BE2C (cell line): ENCODE measurements at regions not wholly inside any gene's neighbourhood (a gene's known extent, or its start where the extent isn't known, plus 50 kb on each side); places are given as distances from the start of the nearest gene placed in this dataset.
"Not testable (repeated sequence)": the region's sequence is repeated elsewhere in the genome, so short reads cannot be mapped to it uniquely, and the experiment has no call there.

Experiments
- DNase-seq: peaks from one replicate; pipeline ENCODE4 v3.0.0-alpha.2; 2020
- H3K27me3 ChIP-seq: fragments of 250-450 bp; sonication (Bioruptor Pico); 2 replicates; pipeline ENCODE4 v1.5.1; 2020; ENCODE audit warnings: mild to moderate bottlenecking
- H3K36me3 ChIP-seq: fragments of 250-450 bp; sonication (Bioruptor Pico); 2 replicates; pipeline ENCODE4 v1.5.1; 2020; ENCODE audit warnings: mild to moderate bottlenecking
- H3K4me1 ChIP-seq: fragments of 250-450 bp; sonication (Bioruptor Pico); 2 replicates; pipeline ENCODE4 v1.5.1; 2020
- H3K4me3 ChIP-seq: 2 replicates; pipeline ENCODE4 v1.5.1; 2011; ENCODE audit warnings: low read depth, low read length
- H3K9me3 ChIP-seq: fragments of 250-450 bp; sonication (Bioruptor Pico); 2 replicates; pipeline ENCODE4 v1.5.1; 2020
- TF ChIP-seq, protein P1 (sequence below): IDR thresholded peaks from 2 replicates; pipeline ENCODE4 v1.5.1; 2012; ENCODE audit warnings: mild to moderate bottlenecking, low read depth, low read length

DNA sequence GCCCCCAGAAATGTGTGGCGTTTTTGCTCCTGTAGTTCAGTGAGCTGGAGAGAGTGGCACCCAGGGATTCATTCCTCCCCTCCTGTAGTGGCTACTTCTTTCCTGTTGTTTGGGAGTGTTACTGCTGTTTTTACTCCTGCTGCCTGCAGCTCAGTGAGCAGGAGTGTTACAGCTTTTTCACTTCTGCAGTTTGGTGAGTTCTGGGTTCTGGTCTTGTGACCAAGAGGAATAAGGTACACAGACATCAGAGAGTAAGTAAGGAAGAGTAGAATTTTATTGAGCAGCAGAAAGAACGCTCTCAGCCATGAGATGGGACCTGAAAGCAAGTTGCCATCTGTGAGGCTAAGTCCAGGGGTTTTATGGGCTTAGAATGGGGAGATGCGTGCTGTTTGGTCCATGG is 966.3 kb upstream of the CITED2 start:
- Histone ChIP-seq H3K27me3 (no peaks in the 10 kb centered on the region), H3K9me3 (no peaks in the 10 kb centered on the region), H3K36me3 (no peaks in the 10 kb centered on the region), H3K4me3 (no peak overlapping the region), H3K4me1 (no peaks in the 10 kb centered on the region)
- DNase-seq = no peak
- TF ChIP-seq, protein P1, sequence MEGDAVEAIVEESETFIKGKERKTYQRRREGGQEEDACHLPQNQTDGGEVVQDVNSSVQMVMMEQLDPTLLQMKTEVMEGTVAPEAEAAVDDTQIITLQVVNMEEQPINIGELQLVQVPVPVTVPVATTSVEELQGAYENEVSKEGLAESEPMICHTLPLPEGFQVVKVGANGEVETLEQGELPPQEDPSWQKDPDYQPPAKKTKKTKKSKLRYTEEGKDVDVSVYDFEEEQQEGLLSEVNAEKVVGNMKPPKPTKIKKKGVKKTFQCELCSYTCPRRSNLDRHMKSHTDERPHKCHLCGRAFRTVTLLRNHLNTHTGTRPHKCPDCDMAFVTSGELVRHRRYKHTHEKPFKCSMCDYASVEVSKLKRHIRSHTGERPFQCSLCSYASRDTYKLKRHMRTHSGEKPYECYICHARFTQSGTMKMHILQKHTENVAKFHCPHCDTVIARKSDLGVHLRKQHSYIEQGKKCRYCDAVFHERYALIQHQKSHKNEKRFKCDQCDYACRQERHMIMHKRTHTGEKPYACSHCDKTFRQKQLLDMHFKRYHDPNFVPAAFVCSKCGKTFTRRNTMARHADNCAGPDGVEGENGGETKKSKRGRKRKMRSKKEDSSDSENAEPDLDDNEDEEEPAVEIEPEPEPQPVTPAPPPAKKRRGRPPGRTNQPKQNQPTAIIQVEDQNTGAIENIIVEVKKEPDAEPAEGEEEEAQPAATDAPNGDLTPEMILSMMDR = no peak

DNA sequence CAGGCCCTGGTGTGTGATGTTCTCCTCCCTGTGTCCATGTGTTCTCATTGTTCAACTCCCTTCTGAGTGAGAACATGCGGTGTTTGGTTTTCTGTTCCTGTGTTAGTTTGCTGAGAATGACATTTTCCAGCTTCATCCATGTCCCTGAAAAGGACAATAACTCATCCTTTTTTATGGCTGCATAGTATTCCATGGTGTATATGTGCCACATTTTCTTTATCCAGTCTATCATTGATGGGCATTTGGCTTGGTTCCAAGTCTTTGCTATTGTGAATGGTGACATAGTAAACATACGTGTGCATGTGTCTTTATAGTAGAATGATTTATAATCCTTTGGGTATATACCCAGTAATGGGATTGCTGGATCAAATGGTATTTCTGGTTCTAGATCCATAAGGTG is 964.6 kb upstream of the CITED2 start:
- not testable (repeated sequence) for H3K36me3 ChIP-seq, H3K27me3 ChIP-seq, H3K9me3 ChIP-seq, H3K4me3 ChIP-seq, H3K4me1 ChIP-seq, DNase-seq

DNA sequence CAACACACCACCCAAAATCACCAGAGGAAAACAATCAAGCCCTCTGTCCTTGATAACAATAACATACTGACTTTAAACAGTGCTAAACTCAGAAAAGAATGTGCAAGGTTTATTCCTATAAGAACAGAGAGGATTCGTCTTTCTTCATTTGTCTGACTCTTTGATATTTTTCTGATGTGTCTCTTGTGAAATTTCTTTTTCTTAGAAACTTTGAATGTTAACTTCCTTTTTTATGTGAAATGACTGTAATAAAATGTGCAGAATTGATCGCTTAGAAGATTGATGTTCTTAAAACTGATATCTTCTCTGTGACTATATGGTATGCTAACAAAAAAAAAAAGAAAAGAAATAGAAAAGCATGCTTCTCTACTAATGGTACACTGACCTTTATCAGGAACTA is 947.4 kb upstream of the CITED2 start:
- DNase-seq = no peak
- Histone ChIP-seq H3K4me1 (no peaks in the 10 kb centered on the region), H3K36me3 (no peaks in the 10 kb centered on the region), H3K4me3 (no peak overlapping the region), H3K27me3 (no peaks in the 10 kb centered on the region), H3K9me3 (no peaks in the 10 kb centered on the region)
- TF ChIP-seq, protein P1 = no peak

DNA sequence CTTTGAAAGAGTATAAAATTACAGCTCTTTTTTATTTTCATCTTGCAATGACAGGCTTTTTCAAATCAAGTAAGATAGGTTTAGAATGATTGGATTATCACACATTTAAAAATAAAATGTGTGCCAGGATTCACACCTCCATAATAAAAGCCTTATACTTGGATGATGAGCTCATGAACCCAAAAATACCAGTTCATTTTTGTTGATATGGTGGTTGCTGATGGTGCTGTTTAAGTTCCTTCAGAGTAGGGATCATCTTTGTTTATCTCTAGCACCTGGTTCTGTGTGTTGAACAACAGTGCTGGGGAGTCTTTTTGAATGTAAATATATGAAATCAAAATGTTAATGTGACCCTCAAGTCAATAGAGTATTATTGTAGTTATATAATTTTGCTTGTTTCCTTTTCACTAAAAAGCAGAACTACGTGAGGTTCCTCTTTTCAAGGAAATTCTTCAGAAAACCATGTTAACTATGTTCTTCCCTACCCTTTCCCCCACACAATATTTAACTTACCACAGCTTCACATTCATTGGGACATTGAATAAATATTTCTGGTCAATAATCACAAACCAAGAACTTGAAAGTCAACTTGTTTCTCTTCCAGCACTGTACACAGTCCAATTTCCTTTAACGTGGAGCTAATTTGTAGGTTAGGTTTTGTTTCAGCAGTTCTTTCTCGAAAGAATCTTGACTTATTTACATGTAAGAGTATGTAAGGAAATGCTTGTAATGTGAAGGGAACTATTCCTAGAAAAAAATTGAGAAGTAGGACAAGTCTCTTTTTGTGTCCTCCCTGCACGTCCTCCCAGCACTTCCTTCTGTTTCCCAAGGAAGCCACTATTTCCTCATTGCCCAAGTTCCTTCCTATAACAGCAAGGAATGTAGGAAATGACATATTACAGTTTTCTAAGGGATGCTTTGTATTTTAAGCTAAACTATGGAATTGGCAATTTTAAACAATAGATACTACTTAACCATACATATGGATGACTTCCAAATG is 945.9 kb upstream of the CITED2 start:
- no peak overlapping the region for H3K4me3 ChIP-seq
- no peaks in the 10 kb centered on the region for H3K27me3 ChIP-seq
- DNase-seq = no peak
- TF ChIP-seq, protein P1 = no peak
- H3K36me3 ChIP-seq = no peaks in the 10 kb centered on the region
- H3K9me3 ChIP-seq = no peaks in the 10 kb centered on the region
- H3K4me1 ChIP-seq = no peaks in the 10 kb centered on the region

DNA sequence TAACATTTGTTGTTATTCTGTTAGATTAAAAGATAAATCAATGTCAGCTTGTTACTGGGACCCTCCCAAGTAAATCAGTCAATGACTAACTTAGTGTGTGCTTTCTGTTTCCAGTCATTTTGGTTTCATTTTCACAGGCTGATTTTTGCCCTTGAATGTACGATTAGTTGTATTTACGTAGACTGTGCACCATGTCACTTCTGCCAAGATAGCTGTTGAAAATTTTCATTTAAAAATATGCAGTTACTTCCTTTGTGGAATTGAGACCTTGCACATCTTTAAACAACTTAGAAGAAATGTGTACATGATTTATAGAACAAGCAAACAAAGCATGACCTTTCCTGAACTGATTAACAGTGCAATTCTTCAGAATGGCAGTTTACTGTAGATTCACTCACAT is 944.8 kb upstream of the CITED2 start:
- DNase-seq = no peak
- no peaks in the 10 kb centered on the region for H3K4me1 ChIP-seq
- no peaks in the 10 kb centered on the region for H3K36me3 ChIP-seq
- TF ChIP-seq, protein P1 = no peak
- no peaks in the 10 kb centered on the region for H3K9me3 ChIP-seq
- no peaks in the 10 kb centered on the region for H3K27me3 ChIP-seq
- no peak overlapping the region for H3K4me3 ChIP-seq

DNA sequence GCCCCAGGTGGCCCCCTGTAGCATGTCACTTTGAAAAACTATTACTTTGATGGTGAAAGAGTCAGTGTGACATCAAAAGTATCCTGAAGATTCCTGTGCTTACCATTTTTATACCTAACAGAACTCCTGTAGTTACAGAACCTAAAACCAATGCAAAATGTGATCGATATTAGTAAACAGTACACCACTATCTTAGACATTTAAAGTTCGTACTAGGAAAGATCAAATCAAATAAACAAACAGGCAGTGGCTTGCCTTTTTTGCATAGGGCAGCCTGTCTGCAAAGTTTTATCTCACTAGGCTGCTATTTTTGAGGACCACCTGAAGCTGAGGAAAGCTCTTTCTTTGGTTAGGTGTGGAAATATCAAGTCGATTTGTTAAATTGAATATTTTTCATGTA is 944.0 kb upstream of the CITED2 start:
- TF ChIP-seq, protein P1 = no peak
- H3K9me3 ChIP-seq = no peaks in the 10 kb centered on the region
- H3K4me3 ChIP-seq = no peak overlapping the region
- no peaks in the 10 kb centered on the region for H3K4me1 ChIP-seq
- no peak for DNase-seq
- H3K36me3 ChIP-seq = no peaks in the 10 kb centered on the region
- no peaks in the 10 kb centered on the region for H3K27me3 ChIP-seq
